ENCODE measurements at regions not wholly inside any gene's neighbourhood (a gene's known extent, or its start where the extent isn't known, plus 50 kb on each side); places are given as distances from the start of the nearest gene placed in this dataset.
"Not testable (repeated sequence)": the region's sequence is repeated elsewhere in the genome, so short reads cannot be mapped to it uniquely, and the experiment has no call there.

- DNase-seq = no peak
These were observed 308.6 kb upstream of the NRP1 start for GRCh38 chr10:33643042-33643441.

GRCh38 chr10:33638891-33639290 lies 304.4 kb upstream of the NRP1 start:
- no peak for DNase-seq

- no peak for DNase-seq
These were observed 303.9 kb upstream of the NRP1 start for GRCh38 chr10:33638374-33638773.

- DNase-seq = no peak
These were observed 301.6 kb upstream of the NRP1 start for GRCh38 chr10:33635967-33636515.

- DNase-seq = no peak
These were observed 298.0 kb upstream of the NRP1 start for GRCh38 chr10:33632432-33632831.

- no peak for DNase-seq
These were observed 297.5 kb upstream of the NRP1 start for GRCh38 chr10:33631991-33632390.

GRCh38 chr10:33630761-33631160 lies 296.3 kb upstream of the NRP1 start:
- no peak for DNase-seq

- DNase-seq = no peak
These were observed 293.1 kb upstream of the NRP1 start for GRCh38 chr10:33627611-33628010.

- no peak for DNase-seq
These were observed 292.5 kb upstream of the NRP1 start for GRCh38 chr10:33626798-33627466.

GRCh38 chr10:33623669-33624068 lies 289.2 kb upstream of the NRP1 start:
- no peak for DNase-seq

GRCh38 chr10:33621101-33621500 lies 286.6 kb upstream of the NRP1 start:
- no peak for DNase-seq

- DNase-seq = no peak
These were observed 283.7 kb upstream of the NRP1 start for GRCh38 chr10:33618196-33618595.

- DNase-seq = no peak
These were observed 283.1 kb upstream of the NRP1 start for GRCh38 chr10:33617381-33618080.

GRCh38 chr10:33616956-33617355 lies 282.5 kb upstream of the NRP1 start:
- no peak for DNase-seq

- DNase-seq = no peak
These were observed 278.1 kb upstream of the NRP1 start for GRCh38 chr10:33612551-33612950.

GRCh38 chr10:33612116-33612515 lies 277.6 kb upstream of the NRP1 start:
- DNase-seq = no peak

- no peak for DNase-seq
These were observed 277.0 kb upstream of the NRP1 start for GRCh38 chr10:33611423-33611822.

- no peak for DNase-seq
These were observed 275.1 kb upstream of the NRP1 start for GRCh38 chr10:33609546-33609945.

- DNase-seq = no peak
These were observed 267.8 kb upstream of the NRP1 start for GRCh38 chr10:33602278-33602677.

- no peak for DNase-seq
These were observed 265.9 kb upstream of the NRP1 start for GRCh38 chr10:33600381-33600780.

GRCh38 chr10:33596422-33596821 lies 262.0 kb upstream of the NRP1 start:
- no peak for DNase-seq

- no peak for DNase-seq
These were observed 260.0 kb upstream of the NRP1 start for GRCh38 chr10:33594475-33594874.

- no peak for DNase-seq
These were observed 254.6 kb upstream of the NRP1 start for GRCh38 chr10:33588974-33589600.

- not testable (repeated sequence) for DNase-seq
These were observed 250.1 kb upstream of the NRP1 start for GRCh38 chr10:33584596-33584995.
